ENCODE measurements at regions not wholly inside any gene's neighbourhood (a gene's known extent, or its start where the extent isn't known, plus 50 kb on each side); places are given as distances from the start of the nearest gene placed in this dataset.

DNA sequence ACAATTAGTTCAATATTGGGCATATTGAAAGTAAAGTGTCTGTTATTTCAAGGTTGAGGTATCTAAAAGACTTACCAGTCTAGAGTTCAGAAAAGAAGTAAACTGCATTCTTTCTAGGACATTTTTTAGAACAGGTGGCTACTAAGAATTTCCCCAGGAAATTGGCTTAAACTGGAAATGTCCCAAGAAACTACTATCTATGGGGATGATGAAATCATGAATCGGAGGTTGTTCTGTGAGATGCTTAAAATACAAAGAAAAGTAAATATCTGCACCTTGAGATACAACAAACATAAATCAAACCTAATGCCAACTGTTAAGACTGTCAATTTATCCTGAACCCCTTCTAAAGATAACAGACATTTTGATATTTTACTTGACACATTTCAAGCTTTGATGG lies 226.5 kb upstream of the NREP start:
- DNase-seq (no peak), ATAC-seq (no peak)
- H3K4me3 Mint-ChIP-seq, result no peak overlapping the region
- ChIA-PET CTCF (no interaction called here), POLR2A (no interaction called here)
- intact Hi-C loops (cut with micrococcal nuclease), result no loop called here
- H3K9me3 Mint-ChIP-seq, result peaks cover 4% of the 10 kb centered on the region
- H3K27me3 Mint-ChIP-seq, result no peaks in the 10 kb centered on the region
- TF ChIP-seq, protein P1, sequence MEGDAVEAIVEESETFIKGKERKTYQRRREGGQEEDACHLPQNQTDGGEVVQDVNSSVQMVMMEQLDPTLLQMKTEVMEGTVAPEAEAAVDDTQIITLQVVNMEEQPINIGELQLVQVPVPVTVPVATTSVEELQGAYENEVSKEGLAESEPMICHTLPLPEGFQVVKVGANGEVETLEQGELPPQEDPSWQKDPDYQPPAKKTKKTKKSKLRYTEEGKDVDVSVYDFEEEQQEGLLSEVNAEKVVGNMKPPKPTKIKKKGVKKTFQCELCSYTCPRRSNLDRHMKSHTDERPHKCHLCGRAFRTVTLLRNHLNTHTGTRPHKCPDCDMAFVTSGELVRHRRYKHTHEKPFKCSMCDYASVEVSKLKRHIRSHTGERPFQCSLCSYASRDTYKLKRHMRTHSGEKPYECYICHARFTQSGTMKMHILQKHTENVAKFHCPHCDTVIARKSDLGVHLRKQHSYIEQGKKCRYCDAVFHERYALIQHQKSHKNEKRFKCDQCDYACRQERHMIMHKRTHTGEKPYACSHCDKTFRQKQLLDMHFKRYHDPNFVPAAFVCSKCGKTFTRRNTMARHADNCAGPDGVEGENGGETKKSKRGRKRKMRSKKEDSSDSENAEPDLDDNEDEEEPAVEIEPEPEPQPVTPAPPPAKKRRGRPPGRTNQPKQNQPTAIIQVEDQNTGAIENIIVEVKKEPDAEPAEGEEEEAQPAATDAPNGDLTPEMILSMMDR (IDR thresholded peaks at IDR 0.05), result no peak
- H3K4me1 Mint-ChIP-seq (ENCODE audit: low read depth), result peaks cover 5% of the 10 kb centered on the region
- H3K36me3 Mint-ChIP-seq (ENCODE audit: low read depth), result no peaks in the 10 kb centered on the region
- H3K27ac Mint-ChIP-seq, result no peak overlapping the region

- ChIA-PET POLR2A (no interaction called here), CTCF (no interaction called here)
- H3K36me3 Mint-ChIP-seq (ENCODE audit: low read depth), result no peaks in the 10 kb centered on the region
- H3K27me3 Mint-ChIP-seq, result peaks cover 2% of the 10 kb centered on the region
- H3K4me1 Mint-ChIP-seq (ENCODE audit: low read depth), result no peaks in the 10 kb centered on the region
- no peak overlapping the region for H3K27ac Mint-ChIP-seq
- intact Hi-C loops (cut with micrococcal nuclease), result no loop called here
- no peak overlapping the region for H3K4me3 Mint-ChIP-seq
- no peaks in the 10 kb centered on the region for H3K9me3 Mint-ChIP-seq
- ATAC-seq, result no peak
- TF ChIP-seq, protein P1 (IDR thresholded peaks at IDR 0.05), result no peak
- no peak for DNase-seq
These were observed 220.4 kb upstream of the NREP start for GRCh38 chr5:111977436-111977829.

GRCh38 chr5:111976705-111977435 lies 219.9 kb upstream of the NREP start:
- CTCF ChIA-PET, result no interaction called here
- intact Hi-C loops (cut with micrococcal nuclease), result no loop called here
- no peaks in the 10 kb centered on the region for H3K36me3 Mint-ChIP-seq (ENCODE audit: low read depth)
- DNase-seq (no peak), ATAC-seq (no peak)
- H3K27me3 Mint-ChIP-seq, result peaks cover 2% of the 10 kb centered on the region
- H3K27ac Mint-ChIP-seq, result no peak overlapping the region
- POLR2A ChIA-PET, result interaction anchor here (0.6 kb wide), 1 partner anchor 240 kb away, joined by 3 read pairs; no protein-coding TSS in a partner anchor
- H3K4me3 Mint-ChIP-seq, result no peak overlapping the region
- H3K4me1 Mint-ChIP-seq (ENCODE audit: low read depth), result no peaks in the 10 kb centered on the region
- no peaks in the 10 kb centered on the region for H3K9me3 Mint-ChIP-seq
- TF ChIP-seq, protein P1 (IDR thresholded peaks at IDR 0.05), result no peak

GRCh38 chr5:111975133-111975532 lies 218.1 kb upstream of the NREP start:
- TF ChIP-seq, protein P1 (IDR thresholded peaks at IDR 0.05), result no peak
- H3K27me3 Mint-ChIP-seq, result peaks cover 4% of the 10 kb centered on the region
- intact Hi-C loops (cut with micrococcal nuclease), result no loop called here
- ATAC-seq, result no peak
- no peak overlapping the region for H3K4me3 Mint-ChIP-seq
- ChIA-PET POLR2A (no interaction called here), CTCF (no interaction called here)
- H3K4me1 Mint-ChIP-seq (ENCODE audit: low read depth), result no peaks in the 10 kb centered on the region
- H3K27ac Mint-ChIP-seq, result no peak overlapping the region
- DNase-seq, result no peak
- no peaks in the 10 kb centered on the region for H3K36me3 Mint-ChIP-seq (ENCODE audit: low read depth)
- H3K9me3 Mint-ChIP-seq, result no peaks in the 10 kb centered on the region

- H3K9me3 Mint-ChIP-seq, result no peaks in the 10 kb centered on the region
- CTCF ChIA-PET, result no interaction called here
- H3K36me3 Mint-ChIP-seq (ENCODE audit: low read depth), result no peaks in the 10 kb centered on the region
- H3K27me3 Mint-ChIP-seq, result peaks cover 4% of the 10 kb centered on the region
- H3K4me3 Mint-ChIP-seq, result no peak overlapping the region
- H3K27ac Mint-ChIP-seq, result no peak overlapping the region
- POLR2A ChIA-PET, result no interaction called here
- no peaks in the 10 kb centered on the region for H3K4me1 Mint-ChIP-seq (ENCODE audit: low read depth)
- DNase-seq (no peak), ATAC-seq (no peak)
- TF ChIP-seq, protein P1 (IDR thresholded peaks at IDR 0.05), result no peak
- intact Hi-C loops (cut with micrococcal nuclease), result no loop called here
These were observed 217.0 kb upstream of the NREP start for GRCh38 chr5:111973961-111974360.
